ENCODE measurements at regions not wholly inside any gene's neighbourhood (a gene's known extent, or its start where the extent isn't known, plus 50 kb on each side); places are given as distances from the start of the nearest gene placed in this dataset.
A peak's percentile ranks its signal among the peaks of the same experiment; 100 is the strongest.
"Not testable (repeated sequence)": the region's sequence is repeated elsewhere in the genome, so short reads cannot be mapped to it uniquely, and the experiment has no call there.

DNA sequence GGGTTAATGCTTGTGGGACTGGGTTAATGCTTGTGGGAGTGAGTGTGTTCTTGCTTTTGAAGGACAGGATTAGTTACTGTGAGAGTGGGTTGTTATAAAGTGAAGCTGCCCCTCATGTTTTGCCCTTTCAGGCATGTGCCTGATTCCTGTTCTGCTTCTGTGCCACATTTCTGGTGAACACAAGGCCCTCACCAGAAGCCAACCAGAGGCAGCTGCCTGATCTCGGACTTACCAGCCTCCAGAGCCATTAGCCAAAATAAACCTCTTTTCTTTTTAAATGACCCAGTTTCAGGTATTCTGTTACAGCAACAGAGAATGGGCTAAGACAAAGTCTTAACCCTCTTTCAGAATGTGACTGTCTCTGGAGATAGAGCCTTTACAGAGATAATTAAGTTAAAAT lies 113.3 kb upstream of the TMTC4 start:
- TF ChIP-seq ZFX (IDR thresholded peaks at IDR 0.05): no peak
- TF ChIP-seq, protein P1, sequence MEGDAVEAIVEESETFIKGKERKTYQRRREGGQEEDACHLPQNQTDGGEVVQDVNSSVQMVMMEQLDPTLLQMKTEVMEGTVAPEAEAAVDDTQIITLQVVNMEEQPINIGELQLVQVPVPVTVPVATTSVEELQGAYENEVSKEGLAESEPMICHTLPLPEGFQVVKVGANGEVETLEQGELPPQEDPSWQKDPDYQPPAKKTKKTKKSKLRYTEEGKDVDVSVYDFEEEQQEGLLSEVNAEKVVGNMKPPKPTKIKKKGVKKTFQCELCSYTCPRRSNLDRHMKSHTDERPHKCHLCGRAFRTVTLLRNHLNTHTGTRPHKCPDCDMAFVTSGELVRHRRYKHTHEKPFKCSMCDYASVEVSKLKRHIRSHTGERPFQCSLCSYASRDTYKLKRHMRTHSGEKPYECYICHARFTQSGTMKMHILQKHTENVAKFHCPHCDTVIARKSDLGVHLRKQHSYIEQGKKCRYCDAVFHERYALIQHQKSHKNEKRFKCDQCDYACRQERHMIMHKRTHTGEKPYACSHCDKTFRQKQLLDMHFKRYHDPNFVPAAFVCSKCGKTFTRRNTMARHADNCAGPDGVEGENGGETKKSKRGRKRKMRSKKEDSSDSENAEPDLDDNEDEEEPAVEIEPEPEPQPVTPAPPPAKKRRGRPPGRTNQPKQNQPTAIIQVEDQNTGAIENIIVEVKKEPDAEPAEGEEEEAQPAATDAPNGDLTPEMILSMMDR (conservative IDR thresholded peaks at IDR 0.05): no peak
- no peak overlapping the region for H3K27ac ChIP-seq

- not testable (repeated sequence) for H3K27ac ChIP-seq
These were observed 102.1 kb upstream of the TMTC4 start for GRCh38 chr13:100776686-100777085.

- TF ChIP-seq, protein P1 (conservative IDR thresholded peaks at IDR 0.05): no peak
- TF ChIP-seq ZFX (IDR thresholded peaks at IDR 0.05): no peak
- H3K27ac ChIP-seq: no peak overlapping the region
These were observed 99.5 kb upstream of the TMTC4 start for GRCh38 chr13:100773923-100774663.

DNA sequence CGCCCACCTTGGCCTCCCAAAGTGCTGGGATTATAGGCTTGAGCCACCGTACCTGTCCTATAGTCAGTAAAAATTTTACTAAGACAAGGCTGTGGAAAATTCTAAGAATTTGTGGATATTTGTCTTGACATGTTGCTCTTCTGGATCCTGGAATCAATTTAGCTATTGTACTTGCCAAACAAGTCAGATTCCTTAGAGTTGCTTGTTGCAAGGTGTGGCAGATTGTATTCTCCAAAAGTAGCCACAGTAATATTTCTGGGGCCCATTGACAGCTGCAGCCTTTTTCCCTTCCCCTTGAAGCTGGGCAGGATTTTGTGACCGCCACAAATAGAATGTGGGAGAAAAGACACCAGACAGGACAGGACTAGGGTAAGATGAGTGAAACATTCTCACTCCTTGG lies 98.8 kb upstream of the TMTC4 start:
- no peak for TF ChIP-seq ZFX (IDR thresholded peaks at IDR 0.05)
- TF ChIP-seq, protein P1 (conservative IDR thresholded peaks at IDR 0.05): no peak
- no peak overlapping the region for H3K27ac ChIP-seq

GRCh38 chr13:100767192-100767591 lies 92.6 kb upstream of the TMTC4 start:
- TF ChIP-seq, protein P1 (conservative IDR thresholded peaks at IDR 0.05): no peak
- no peak for TF ChIP-seq ZFX (IDR thresholded peaks at IDR 0.05)
- no peak overlapping the region for H3K27ac ChIP-seq

GRCh38 chr13:100766570-100766969 lies 92.0 kb upstream of the TMTC4 start:
- not testable (repeated sequence) for H3K27ac ChIP-seq

- H3K27ac ChIP-seq: no peak overlapping the region
- TF ChIP-seq, protein P1 (conservative IDR thresholded peaks at IDR 0.05): no peak
- TF ChIP-seq ZFX (IDR thresholded peaks at IDR 0.05): no peak
These were observed 90.3 kb upstream of the TMTC4 start for GRCh38 chr13:100764937-100765336.

- not testable (repeated sequence) for H3K27ac ChIP-seq
These were observed 87.5 kb upstream of the TMTC4 start for GRCh38 chr13:100762126-100762525.

- peak overlapping the region; percentile 32; the same call in 1 of the 2 replicates for H3K27ac ChIP-seq
- TF ChIP-seq, protein P1 (conservative IDR thresholded peaks at IDR 0.05): no peak
- no peak for TF ChIP-seq ZFX (IDR thresholded peaks at IDR 0.05)
These were observed 81.3 kb upstream of the TMTC4 start for GRCh38 chr13:100755891-100756290.
